OCI-LY7 (cell line): ENCODE measurements at regions not wholly inside any gene's neighbourhood (a gene's known extent, or its start where the extent isn't known, plus 50 kb on each side); places are given as distances from the start of the nearest gene placed in this dataset.

Source experiments
- BruUV-seq: library from RNA; stranded (reverse); fragments of 400-500 nt; replicated peaks from 2 replicates; lab custom pipeline; 2021; lab: Mats Ljungman, UMichigan
- CTCF ChIA-PET: fragments of 300-600 bp; sonication (Branson Sonifier 250); formaldehyde crosslinking; loops from one replicate; lab custom pipeline; 2022; ENCODE audit warnings: antibody characterized with exemption; ENCODE audit not compliant: unreplicated experiment; lab: Charles Lee
- POLR2A ChIA-PET: fragments of 300-600 bp; sonication (Branson Sonifier 250); formaldehyde crosslinking; loops from one replicate; lab custom pipeline; 2022; ENCODE audit warnings: antibody characterized with exemption; lab: Charles Lee
- DNase-seq: peaks from one replicate; pipeline ENCODE4 v3.0.0-alpha.2; 2015; ENCODE audit warnings: low spot score
- H2AFZ ChIP-seq: fragments of 200-600 bp; sonication (generic), shearing (Covaris generic); 2 replicates; pipeline ENCODE4 v1.6.1; 2014; ENCODE audit warnings: mild to moderate bottlenecking, antibody characterized with exemption, low read length, moderate library complexity
- H3K27ac ChIP-seq: fragments of 200-600 bp; sonication (generic); 2 replicates; pipeline ENCODE4 v1.5.1; 2014; ENCODE audit warnings: mixed run types, low read depth, mild to moderate bottlenecking, moderate library complexity, low read length, inconsistent platforms; ENCODE audit not compliant: poor library complexity, severe bottlenecking
- H3K36me3 ChIP-seq: fragments of 200-600 bp; sonication (generic); 2 replicates; pipeline ENCODE4 v1.6.1; 2014; ENCODE audit warnings: mild to moderate bottlenecking, antibody characterized with exemption, low read length, moderate library complexity, mixed read lengths; ENCODE audit not compliant: insufficient read depth
- H3K4me1 ChIP-seq: fragments of 200-600 bp; sonication (generic); 2 replicates; pipeline ENCODE4 v1.5.1; 2014; ENCODE audit warnings: mild to moderate bottlenecking, low read length; ENCODE audit not compliant: insufficient read depth, poor library complexity, severe bottlenecking
- H3K4me2 ChIP-seq: fragments of 200-600 bp; sonication (generic); 2 replicates; pipeline ENCODE4 v1.6.1; 2014; ENCODE audit warnings: mild to moderate bottlenecking, low read length
- H3K4me3 ChIP-seq: fragments of 200-600 bp; sonication (generic); 2 replicates; pipeline ENCODE4 v1.5.1; 2014; ENCODE audit warnings: mild to moderate bottlenecking, low read depth, low read length; ENCODE audit not compliant: poor library complexity, severe bottlenecking
- H3K79me2 ChIP-seq: fragments of 200-600 bp; sonication (generic); 2 replicates; pipeline ENCODE4 v1.6.1; 2016; ENCODE audit warnings: low read depth, mild to moderate bottlenecking, low read length, moderate library complexity, mixed read lengths; ENCODE audit not compliant: insufficient read depth
- H3K9me2 ChIP-seq: fragments of 200-600 bp; sonication (generic); 2 replicates; pipeline ENCODE4 v1.6.1; 2016; ENCODE audit warnings: mild to moderate bottlenecking, low read length, mixed read lengths; ENCODE audit not compliant: insufficient read depth
- H3K9me3 ChIP-seq: fragments of 200-600 bp; sonication (generic); 2 replicates; pipeline ENCODE4 v1.6.1; 2014; ENCODE audit warnings: mild to moderate bottlenecking, mixed run types, low read length, mixed read lengths
- H4K20me1 ChIP-seq: fragments of 200-600 bp; sonication (generic); 2 replicates; pipeline ENCODE4 v1.6.1; 2014; ENCODE audit warnings: mild to moderate bottlenecking, antibody characterized with exemption, low read length, moderate library complexity, mixed read lengths; ENCODE audit not compliant: insufficient read depth
- CTCF ChIP-seq: fragments of 200-600 bp; sonication (generic); conservative IDR thresholded peaks from 2 replicates; pipeline ENCODE4 v1.5.1; 2014; ENCODE audit warnings: mild to moderate bottlenecking, antibody characterized with exemption, low read length, moderate library complexity, mixed read lengths
- EZH2phosphoT487 ChIP-seq: fragments of 200-600 bp; sonication (generic); IDR thresholded peaks from 2 replicates; pipeline ENCODE4 v1.6.1; 2018; ENCODE audit warnings: low read depth, borderline replicate concordance, mild to moderate bottlenecking, mixed run types, antibody characterized with exemption, low read length, moderate library complexity, mixed read lengths
- intact Hi-C: fragments of 100-400 bp; cut with micrococcal nuclease; formaldehyde crosslinking; loops from one replicate; pipeline ENCODE4 v1.10.0; 2022; ENCODE audit not compliant: unreplicated experiment

- H3K27ac ChIP-seq = no peak overlapping the region
- ChIA-PET POLR2A (no interaction called here), CTCF (no interaction called here)
- intact Hi-C loops = no loop called here
- H3K4me1 ChIP-seq = no peaks in the 10 kb centered on the region
- no peaks in the 10 kb centered on the region for H3K79me2 ChIP-seq
- BruUV-seq = no TSS peak
- no peak overlapping the region for H3K4me2 ChIP-seq
- no peak for DNase-seq
- no peaks in the 10 kb centered on the region for H3K9me3 ChIP-seq
- H4K20me1 ChIP-seq = no peaks in the 10 kb centered on the region
- H3K9me2 ChIP-seq = no peaks in the 10 kb centered on the region
- H2AFZ ChIP-seq = no peak overlapping the region
- TF ChIP-seq EZH2phosphoT487 = no peak
- no peak for TF ChIP-seq CTCF
- no peak overlapping the region for H3K4me3 ChIP-seq
- no peaks in the 10 kb centered on the region for H3K36me3 ChIP-seq
Observed at GRCh38 chr18:28834889-28835288, 658.0 kb upstream of the CDH2 start.

- ChIA-PET POLR2A (no interaction called here), CTCF (no interaction called here)
- H3K4me1 ChIP-seq = no peaks in the 10 kb centered on the region
- no peak for DNase-seq
- H3K79me2 ChIP-seq = no peaks in the 10 kb centered on the region
- H3K4me2 ChIP-seq = no peak overlapping the region
- no peaks in the 10 kb centered on the region for H3K9me2 ChIP-seq
- no TSS peak for BruUV-seq
- intact Hi-C loops = no loop called here
- TF ChIP-seq EZH2phosphoT487 (no peak), CTCF (no peak)
- no peaks in the 10 kb centered on the region for H3K36me3 ChIP-seq
- no peak overlapping the region for H2AFZ ChIP-seq
- no peak overlapping the region for H3K4me3 ChIP-seq
- no peak overlapping the region for H3K27ac ChIP-seq
- no peaks in the 10 kb centered on the region for H4K20me1 ChIP-seq
- no peaks in the 10 kb centered on the region for H3K9me3 ChIP-seq
Observed at GRCh38 chr18:28831908-28832307, 655.0 kb upstream of the CDH2 start.

- DNase-seq = no peak
- Histone ChIP-seq H3K4me1 (no peaks in the 10 kb centered on the region), H3K36me3 (no peaks in the 10 kb centered on the region), H3K9me2 (no peaks in the 10 kb centered on the region), H2AFZ (no peak overlapping the region), H3K4me3 (no peak overlapping the region), H3K27ac (no peak overlapping the region), H3K9me3 (no peaks in the 10 kb centered on the region), H4K20me1 (no peaks in the 10 kb centered on the region), H3K4me2 (no peak overlapping the region), H3K79me2 (no peaks in the 10 kb centered on the region)
- CTCF ChIA-PET = no interaction called here
- no peak for TF ChIP-seq EZH2phosphoT487
- TF ChIP-seq CTCF = no peak
- POLR2A ChIA-PET = no interaction called here
- intact Hi-C loops = no loop called here
- no TSS peak for BruUV-seq
Observed at GRCh38 chr18:28831476-28831875, 654.5 kb upstream of the CDH2 start.
